Large intestine (tissue), 3 donors: ENCODE measurements at regions not wholly inside any gene's neighbourhood (a gene's known extent, or its start where the extent isn't known, plus 50 kb on each side); places are given as distances from the start of the nearest gene placed in this dataset.

Experiments used
- DNase-seq, 2 donors: peaks; one replicate each; pipeline versions ENCODE4 v3.0.0 to v3.0.0-alpha.2; 2013
- H3K27ac ChIP-seq: one replicate; pipeline ENCODE4 v1.5.1; 2013; ENCODE audit warnings: low read length
- H3K27me3 ChIP-seq: 2 replicates; pipeline ENCODE4 v1.6.1; 2013; ENCODE audit warnings: low read length; ENCODE audit not compliant: control insufficient read depth, insufficient read depth
- H3K36me3 ChIP-seq: 2 replicates; pipeline ENCODE4 v1.6.1; 2013; ENCODE audit warnings: low read length; ENCODE audit not compliant: control insufficient read depth, insufficient read depth
- H3K4me1 ChIP-seq: one replicate; pipeline ENCODE4 v1.6.1; 2013; ENCODE audit warnings: low read length; ENCODE audit not compliant: control insufficient read depth, insufficient read depth
- H3K4me3 ChIP-seq: one replicate; pipeline ENCODE4 v1.5.1; 2013; ENCODE audit warnings: low read length
- H3K9me3 ChIP-seq: one replicate; pipeline ENCODE4 v1.6.1; 2013; ENCODE audit warnings: mild to moderate bottlenecking, low read depth, low read length, moderate library complexity; ENCODE audit not compliant: control insufficient read depth
- WGBS: methylation state at CpG from one replicate; pipeline ENCODE4 v1.1.5; 2013; ENCODE audit warnings: low lambda C conversion rate; ENCODE audit not compliant: insufficient coverage; 5-methylcytosine and 5-hydroxymethylcytosine counted together

DNA sequence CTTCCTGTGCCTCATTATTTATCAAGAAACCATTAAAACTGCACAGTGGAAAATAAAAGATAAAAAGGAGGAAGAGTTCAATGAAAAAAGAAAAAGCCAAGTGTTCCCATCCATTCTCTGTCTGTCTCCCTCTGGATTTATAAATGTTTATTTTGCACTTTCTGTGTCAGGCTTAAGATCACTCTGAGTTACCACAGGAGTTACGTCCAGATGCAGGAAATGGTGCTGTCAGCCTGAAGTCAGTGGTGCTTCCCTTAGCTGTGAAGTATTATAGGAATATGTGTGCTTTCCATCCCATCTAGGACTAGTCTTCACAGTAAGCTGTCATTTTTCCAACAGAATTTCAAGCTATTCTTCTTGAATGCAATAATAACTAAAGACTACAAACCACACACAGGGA, 420.2 kb downstream of the KCTD12 start:
- Histone ChIP-seq H3K9me3 (no peaks in the 10 kb centered on the region), H3K4me3 (no peak overlapping the region), H3K4me1 (no peaks in the 10 kb centered on the region), H3K36me3 (no peaks in the 10 kb centered on the region), H3K27ac (no peak overlapping the region), H3K27me3 (no peaks in the 10 kb centered on the region)
- WGBS = no CpG with 5 or more reads among the region's 1 CpG
- no peak for DNase-seq

- no CpG with 5 or more reads among the region's 2 CpGs for WGBS
- no peak overlapping the region for H3K27ac ChIP-seq
- H3K36me3 ChIP-seq = no peaks in the 10 kb centered on the region
- H3K9me3 ChIP-seq = no peaks in the 10 kb centered on the region
- no peak for DNase-seq
- H3K27me3 ChIP-seq = no peaks in the 10 kb centered on the region
- no peak overlapping the region for H3K4me3 ChIP-seq
- H3K4me1 ChIP-seq = no peaks in the 10 kb centered on the region
Measured at GRCh38 chr13:76463314-76463713, 422.9 kb downstream of the KCTD12 start.

GRCh38 chr13:76461999-76462398, 424.2 kb downstream of the KCTD12 start:
- no peaks in the 10 kb centered on the region for H3K4me1 ChIP-seq
- no peaks in the 10 kb centered on the region for H3K9me3 ChIP-seq
- DNase-seq = no peak
- H3K4me3 ChIP-seq = no peak overlapping the region
- H3K36me3 ChIP-seq = no peaks in the 10 kb centered on the region
- H3K27me3 ChIP-seq = no peaks in the 10 kb centered on the region
- H3K27ac ChIP-seq = no peak overlapping the region
- WGBS = no CpG with 5 or more reads among the region's 4 CpGs

- no peak overlapping the region for H3K4me3 ChIP-seq
- 80% methylated on average over 1 of the region's 1 CpG for WGBS
Measured at GRCh38 chr13:76461484-76461883, 424.7 kb downstream of the KCTD12 start.

GRCh38 chr13:76459863-76460262, 426.3 kb downstream of the KCTD12 start:
- Histone ChIP-seq H3K4me3 (no peak overlapping the region), H3K36me3 (no peaks in the 10 kb centered on the region), H3K4me1 (no peaks in the 10 kb centered on the region), H3K27ac (no peak overlapping the region), H3K9me3 (no peaks in the 10 kb centered on the region), H3K27me3 (no peaks in the 10 kb centered on the region)
- DNase-seq = no peak
- WGBS = 73% methylated on average over 4 of the region's 4 CpGs

More at GRCh38 chr13:76461484-76461883, 424.7 kb downstream of the KCTD12 start:
- Histone ChIP-seq H3K27me3 (no peaks in the 10 kb centered on the region), H3K27ac (no peak overlapping the region), H3K9me3 (no peaks in the 10 kb centered on the region), H3K36me3 (no peaks in the 10 kb centered on the region), H3K4me1 (no peaks in the 10 kb centered on the region)
- no peak for DNase-seq

- Histone ChIP-seq H3K27me3 (no peaks in the 10 kb centered on the region), H3K4me3 (no peak overlapping the region), H3K36me3 (no peaks in the 10 kb centered on the region), H3K27ac (no peak overlapping the region), H3K4me1 (no peaks in the 10 kb centered on the region), H3K9me3 (peaks cover 4% of the 10 kb centered on the region)
- no peak for DNase-seq
- WGBS = 80% methylated on average over 1 of the region's 1 CpG
Measured at GRCh38 chr13:76455960-76456359, 430.2 kb downstream of the KCTD12 start.

- no peak overlapping the region for H3K4me3 ChIP-seq
- no peaks in the 10 kb centered on the region for H3K27me3 ChIP-seq
- DNase-seq = no peak
- H3K36me3 ChIP-seq = no peaks in the 10 kb centered on the region
- peaks cover 4% of the 10 kb centered on the region for H3K9me3 ChIP-seq
- no peak overlapping the region for H3K27ac ChIP-seq
- no peaks in the 10 kb centered on the region for H3K4me1 ChIP-seq
Measured at GRCh38 chr13:76454991-76455390, 431.2 kb downstream of the KCTD12 start.

- no peaks in the 10 kb centered on the region for H3K27me3 ChIP-seq
- no peak overlapping the region for H3K27ac ChIP-seq
- no peak for DNase-seq
- no peak overlapping the region for H3K4me3 ChIP-seq
- H3K36me3 ChIP-seq = no peaks in the 10 kb centered on the region
- no peaks in the 10 kb centered on the region for H3K4me1 ChIP-seq
- peaks cover 4% of the 10 kb centered on the region for H3K9me3 ChIP-seq
Measured at GRCh38 chr13:76449716-76450115, 436.5 kb downstream of the KCTD12 start.

DNA sequence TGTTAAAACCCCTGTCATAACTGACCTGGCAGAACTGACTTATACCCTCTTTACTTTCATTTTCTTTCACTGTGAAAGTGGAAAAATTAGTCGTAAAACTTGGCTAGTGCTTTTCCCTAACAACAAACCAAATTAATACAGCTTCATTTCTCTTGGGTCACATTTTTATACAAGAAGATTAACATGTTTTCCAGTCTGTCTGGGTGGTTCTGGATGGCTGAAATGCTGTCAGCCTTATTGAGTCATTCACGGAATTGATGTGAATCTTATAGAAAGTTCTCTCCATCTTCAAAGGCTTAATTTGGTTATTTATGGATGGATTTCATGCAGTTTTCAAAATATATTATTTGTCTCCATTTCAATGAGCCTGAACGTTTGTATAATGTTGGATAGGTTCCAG, 440.0 kb downstream of the KCTD12 start:
- H3K4me1 ChIP-seq = no peaks in the 10 kb centered on the region
- no peak overlapping the region for H3K27ac ChIP-seq
- H3K27me3 ChIP-seq = no peaks in the 10 kb centered on the region
- no peak overlapping the region for H3K4me3 ChIP-seq
- WGBS = 88% methylated on average over 2 of the region's 3 CpGs
- H3K36me3 ChIP-seq = no peaks in the 10 kb centered on the region
- DNase-seq = no peak
- H3K9me3 ChIP-seq = peaks cover 3% of the 10 kb centered on the region

DNA sequence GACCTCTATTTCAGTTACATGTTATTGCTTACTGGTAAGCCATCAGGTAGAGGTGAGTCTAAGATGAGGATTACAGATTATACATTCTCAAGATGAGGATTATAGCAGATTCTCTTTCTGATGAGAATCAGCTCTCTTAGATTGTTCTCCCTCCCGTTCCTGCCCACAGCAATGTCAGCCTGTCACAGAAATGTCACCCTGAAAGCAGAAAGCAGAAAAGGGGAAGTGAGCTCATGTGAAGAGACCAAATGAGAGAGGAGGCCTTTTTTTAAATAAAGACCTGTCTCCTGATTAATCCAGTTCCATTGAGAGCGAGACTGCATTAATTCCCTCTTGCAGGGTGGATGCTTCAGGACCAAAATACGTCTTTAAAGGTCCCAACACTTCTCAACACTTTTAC, 445.6 kb downstream of the KCTD12 start:
- Histone ChIP-seq H3K9me3 (peaks cover 3% of the 10 kb centered on the region), H3K4me3 (no peak overlapping the region), H3K27me3 (no peaks in the 10 kb centered on the region), H3K4me1 (no peaks in the 10 kb centered on the region), H3K36me3 (no peaks in the 10 kb centered on the region), H3K27ac (no peak overlapping the region)
- no peak for DNase-seq
- WGBS = 92% methylated on average over 2 of the region's 3 CpGs

GRCh38 chr13:76439546-76439945, 446.7 kb downstream of the KCTD12 start:
- WGBS = 80% methylated on average over 2 of the region's 2 CpGs
- Histone ChIP-seq H3K4me1 (no peaks in the 10 kb centered on the region), H3K9me3 (peaks cover 3% of the 10 kb centered on the region), H3K27ac (no peak overlapping the region), H3K36me3 (no peaks in the 10 kb centered on the region), H3K4me3 (no peak overlapping the region), H3K27me3 (no peaks in the 10 kb centered on the region)
- no peak for DNase-seq
